ENCODE measurements at regions not wholly inside any gene's neighbourhood (a gene's known extent, or its start where the extent isn't known, plus 50 kb on each side); places are given as distances from the start of the nearest gene placed in this dataset.

DNA sequence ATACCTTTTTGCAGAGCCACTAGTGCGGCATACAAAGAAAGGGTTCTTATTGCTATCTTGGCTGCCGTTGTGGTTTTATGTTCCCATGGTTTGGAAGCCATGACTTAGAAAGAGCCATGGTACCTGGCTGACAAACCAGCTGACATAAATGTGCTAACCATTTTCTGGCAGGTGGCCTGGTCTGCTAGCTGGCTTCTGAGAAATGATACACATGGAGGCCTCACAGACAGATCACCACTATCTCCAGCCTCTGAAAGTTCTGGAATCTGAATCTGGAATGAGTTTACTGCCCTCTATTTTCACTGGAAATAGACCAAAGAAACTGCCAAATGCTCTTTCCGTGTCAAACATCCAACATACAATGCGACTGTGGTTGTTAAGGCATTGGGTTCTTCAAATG lies 123.7 kb downstream of the QPCT start:
- Histone ChIP-seq H3K9me3 (ENCODE audit: low read length) (no peaks in the 10 kb centered on the region), H3K4me1 (ENCODE audit: insufficient read depth, low read length, severe bottlenecking) (no peaks in the 10 kb centered on the region), H3K9ac (ENCODE audit: low read length) (no peak overlapping the region), H3K79me2 (ENCODE audit: insufficient read depth, low read length) (no peaks in the 10 kb centered on the region), H3K4me2 (ENCODE audit: low read length) (no peak overlapping the region), H3K4me3 (ENCODE audit: low read depth, low read length, poor library complexity, severe bottlenecking) (no peak overlapping the region), H4K20me1 (ENCODE audit: insufficient read depth, low read length) (no peaks in the 10 kb centered on the region), H3K9me2 (ENCODE audit: low read depth, low read length) (no peaks in the 10 kb centered on the region), H3K27me3 (ENCODE audit: insufficient read depth, low read length) (no peaks in the 10 kb centered on the region), H3F3A (ENCODE audit: insufficient read depth, low read length) (no peaks in the 10 kb centered on the region), H2AFZ (ENCODE audit: low read length) (no peak overlapping the region), H3K27ac (ENCODE audit: low read depth, low read length, poor library complexity, severe bottlenecking) (no peak overlapping the region), H3K36me3 (ENCODE audit: insufficient read depth, low read length) (no peaks in the 10 kb centered on the region)
- TF ChIP-seq, protein P1, sequence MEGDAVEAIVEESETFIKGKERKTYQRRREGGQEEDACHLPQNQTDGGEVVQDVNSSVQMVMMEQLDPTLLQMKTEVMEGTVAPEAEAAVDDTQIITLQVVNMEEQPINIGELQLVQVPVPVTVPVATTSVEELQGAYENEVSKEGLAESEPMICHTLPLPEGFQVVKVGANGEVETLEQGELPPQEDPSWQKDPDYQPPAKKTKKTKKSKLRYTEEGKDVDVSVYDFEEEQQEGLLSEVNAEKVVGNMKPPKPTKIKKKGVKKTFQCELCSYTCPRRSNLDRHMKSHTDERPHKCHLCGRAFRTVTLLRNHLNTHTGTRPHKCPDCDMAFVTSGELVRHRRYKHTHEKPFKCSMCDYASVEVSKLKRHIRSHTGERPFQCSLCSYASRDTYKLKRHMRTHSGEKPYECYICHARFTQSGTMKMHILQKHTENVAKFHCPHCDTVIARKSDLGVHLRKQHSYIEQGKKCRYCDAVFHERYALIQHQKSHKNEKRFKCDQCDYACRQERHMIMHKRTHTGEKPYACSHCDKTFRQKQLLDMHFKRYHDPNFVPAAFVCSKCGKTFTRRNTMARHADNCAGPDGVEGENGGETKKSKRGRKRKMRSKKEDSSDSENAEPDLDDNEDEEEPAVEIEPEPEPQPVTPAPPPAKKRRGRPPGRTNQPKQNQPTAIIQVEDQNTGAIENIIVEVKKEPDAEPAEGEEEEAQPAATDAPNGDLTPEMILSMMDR (IDR thresholded peaks at IDR 0.05; ENCODE audit: low read length): no peak
- TF ChIP-seq EZH2 (IDR thresholded peaks at IDR 0.05; ENCODE audit: borderline replicate concordance, low read length): no peak

DNA sequence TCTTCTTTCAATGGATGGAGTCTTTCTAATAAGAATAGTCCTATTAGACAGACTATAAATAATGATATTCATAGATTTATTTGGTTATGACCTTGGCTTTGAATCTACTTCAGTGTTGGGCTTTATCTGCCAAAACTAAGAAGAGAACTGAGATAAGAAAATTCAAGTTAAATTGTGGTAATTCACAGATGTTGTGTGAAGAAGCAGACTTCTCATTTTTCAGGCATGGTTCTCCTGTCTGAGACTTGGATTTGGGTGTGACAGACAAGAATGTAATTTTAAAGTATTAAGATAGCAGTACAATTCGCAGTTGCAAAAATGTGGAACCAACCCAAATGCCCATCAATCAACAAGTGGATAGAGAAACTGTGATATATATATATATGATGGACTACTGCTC lies 124.7 kb downstream of the QPCT start:
- H2AFZ ChIP-seq (ENCODE audit: low read length): no peak overlapping the region
- H3K9me3 ChIP-seq (ENCODE audit: low read length): no peaks in the 10 kb centered on the region
- no peak overlapping the region for H3K4me2 ChIP-seq (ENCODE audit: low read length)
- no peak overlapping the region for H3K9ac ChIP-seq (ENCODE audit: low read length)
- H3K9me2 ChIP-seq (ENCODE audit: low read depth, low read length): no peaks in the 10 kb centered on the region
- H3K79me2 ChIP-seq (ENCODE audit: insufficient read depth, low read length): no peaks in the 10 kb centered on the region
- no peaks in the 10 kb centered on the region for H4K20me1 ChIP-seq (ENCODE audit: insufficient read depth, low read length)
- no peak overlapping the region for H3K27ac ChIP-seq (ENCODE audit: low read depth, low read length, poor library complexity, severe bottlenecking)
- H3K27me3 ChIP-seq (ENCODE audit: insufficient read depth, low read length): no peaks in the 10 kb centered on the region
- no peaks in the 10 kb centered on the region for H3K36me3 ChIP-seq (ENCODE audit: insufficient read depth, low read length)
- H3K4me1 ChIP-seq (ENCODE audit: insufficient read depth, low read length, severe bottlenecking): no peaks in the 10 kb centered on the region
- H3F3A ChIP-seq (ENCODE audit: insufficient read depth, low read length): no peaks in the 10 kb centered on the region
- TF ChIP-seq, protein P1 (IDR thresholded peaks at IDR 0.05; ENCODE audit: low read length): no peak
- no peak for TF ChIP-seq EZH2 (IDR thresholded peaks at IDR 0.05; ENCODE audit: borderline replicate concordance, low read length)
- no peak overlapping the region for H3K4me3 ChIP-seq (ENCODE audit: low read depth, low read length, poor library complexity, severe bottlenecking)

DNA sequence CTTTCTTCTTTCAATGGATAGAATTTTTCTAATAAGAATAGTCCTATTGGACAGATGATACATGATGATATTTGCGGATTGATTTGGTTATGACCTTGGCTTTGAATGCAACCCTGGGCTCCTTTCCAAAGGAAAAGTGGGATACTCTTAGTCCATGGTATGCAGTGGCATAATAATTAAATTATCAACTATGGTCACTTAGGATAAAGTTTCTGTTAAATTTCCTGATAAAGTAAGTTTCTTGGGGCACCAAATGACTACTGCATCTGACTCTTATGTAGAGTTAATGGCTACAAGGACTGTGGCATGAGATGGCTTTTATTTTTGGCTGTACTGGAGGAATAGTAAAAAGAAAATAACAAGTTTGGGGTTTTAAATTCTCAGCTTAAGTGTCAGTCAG lies 126.7 kb downstream of the QPCT start:
- TF ChIP-seq, protein P1 (IDR thresholded peaks at IDR 0.05; ENCODE audit: low read length): no peak
- no peak for TF ChIP-seq EZH2 (IDR thresholded peaks at IDR 0.05; ENCODE audit: borderline replicate concordance, low read length)
- Histone ChIP-seq H3K79me2 (ENCODE audit: insufficient read depth, low read length) (no peaks in the 10 kb centered on the region), H3K4me3 (ENCODE audit: low read depth, low read length, poor library complexity, severe bottlenecking) (no peak overlapping the region), H3K27ac (ENCODE audit: low read depth, low read length, poor library complexity, severe bottlenecking) (no peak overlapping the region), H4K20me1 (ENCODE audit: insufficient read depth, low read length) (no peaks in the 10 kb centered on the region), H3F3A (ENCODE audit: insufficient read depth, low read length) (no peaks in the 10 kb centered on the region), H3K9ac (ENCODE audit: low read length) (no peak overlapping the region), H3K36me3 (ENCODE audit: insufficient read depth, low read length) (no peaks in the 10 kb centered on the region), H3K9me2 (ENCODE audit: low read depth, low read length) (no peaks in the 10 kb centered on the region), H3K4me2 (ENCODE audit: low read length) (no peak overlapping the region), H3K9me3 (ENCODE audit: low read length) (no peaks in the 10 kb centered on the region), H3K4me1 (ENCODE audit: insufficient read depth, low read length, severe bottlenecking) (no peaks in the 10 kb centered on the region), H3K27me3 (ENCODE audit: insufficient read depth, low read length) (no peaks in the 10 kb centered on the region; the same call in 1 of the 2 replicates), H2AFZ (ENCODE audit: low read length) (no peak overlapping the region)
